ENCODE measurements at regions not wholly inside any gene's neighbourhood (a gene's known extent, or its start where the extent isn't known, plus 50 kb on each side); places are given as distances from the start of the nearest gene placed in this dataset.

DNA sequence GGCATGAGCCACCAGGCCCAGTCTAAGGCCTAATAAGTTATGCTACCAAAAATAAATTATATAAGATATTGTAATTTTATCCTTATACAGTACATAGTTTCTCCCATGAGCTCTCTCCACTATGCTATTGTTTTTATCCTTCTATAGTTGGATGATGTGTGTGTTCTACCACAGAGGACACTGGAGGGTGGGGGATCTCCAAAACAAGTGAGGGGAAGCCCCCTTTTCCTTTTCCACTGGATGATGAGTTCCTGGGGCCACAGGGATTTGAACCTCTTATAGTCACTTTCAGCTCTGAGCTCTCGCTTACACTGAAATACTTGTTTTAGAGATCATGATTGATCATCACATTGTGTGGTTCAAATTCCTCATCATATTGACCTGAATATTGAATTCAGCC, 77.6 kb upstream of the VAV3 start:
- no peak overlapping the region for H3K4me3 Mint-ChIP-seq (ENCODE audit: unreplicated experiment)
- no TSS peak for BruUV-seq (replicated peaks)

DNA sequence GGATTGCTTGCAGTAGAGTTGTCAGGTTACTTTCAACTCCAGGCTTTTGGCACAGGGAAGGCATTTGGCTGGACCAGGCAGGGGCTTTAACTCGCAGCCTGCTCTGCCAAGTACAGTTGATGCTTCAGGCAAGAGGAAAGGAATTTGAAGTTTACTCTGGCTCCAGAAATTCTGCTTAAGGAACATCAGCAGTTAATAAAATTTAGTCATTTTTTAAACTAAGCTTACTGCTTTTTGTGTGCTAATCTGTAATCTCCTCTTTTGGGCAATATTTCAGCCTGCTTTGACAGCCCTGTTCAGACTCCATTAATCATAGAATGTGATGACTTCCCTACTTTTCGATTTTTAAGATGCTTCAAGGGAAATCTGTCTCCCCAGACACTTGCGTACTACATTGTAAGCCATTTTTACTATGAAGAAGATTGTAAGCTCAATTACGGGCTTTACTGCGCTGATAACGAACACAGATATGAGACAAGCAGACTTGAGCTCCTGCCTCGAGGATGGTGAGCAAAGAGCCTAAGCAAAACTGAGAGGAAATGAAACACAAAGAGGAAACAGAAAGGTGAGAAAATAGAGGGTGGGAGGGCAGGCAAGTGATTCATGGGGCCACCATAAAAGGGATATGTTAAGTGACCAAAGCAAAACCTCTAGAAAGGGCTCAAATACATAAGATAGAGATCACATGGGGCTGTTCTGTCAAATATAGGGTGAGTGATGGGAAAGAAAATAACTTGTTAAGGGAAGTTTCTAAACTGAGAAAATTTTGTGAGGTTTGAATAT, 76.6 kb upstream of the VAV3 start:
- intact Hi-C loops (cut with micrococcal nuclease; ENCODE audit: unreplicated experiment), result no loop called here
- Mint-ChIP-seq H3K27me3 (ENCODE audit: insufficient read depth, unreplicated experiment) (no peaks in the 10 kb centered on the region), H3K4me1 (ENCODE audit: low read depth, unreplicated experiment) (peaks cover 23% of the 10 kb centered on the region), H3K36me3 (ENCODE audit: insufficient read depth, unreplicated experiment) (no peaks in the 10 kb centered on the region), H3K27ac (ENCODE audit: unreplicated experiment) (no peak overlapping the region), H3K4me3 (ENCODE audit: unreplicated experiment) (no peak overlapping the region), H3K9me3 (ENCODE audit: unreplicated experiment) (no peaks in the 10 kb centered on the region)
- no peak for DNase-seq
- no TSS peak for BruUV-seq (replicated peaks)
- CTCF ChIA-PET, result interaction anchor here (0.6 kb wide), 1 partner anchor 871 kb away, joined by 3 read pairs; no protein-coding TSS in a partner anchor
- H3K36me3 ChIP-seq (ENCODE audit: control insufficient read depth, insufficient read depth, low read length), result no peaks in the 10 kb centered on the region
- TF ChIP-seq, protein P1, sequence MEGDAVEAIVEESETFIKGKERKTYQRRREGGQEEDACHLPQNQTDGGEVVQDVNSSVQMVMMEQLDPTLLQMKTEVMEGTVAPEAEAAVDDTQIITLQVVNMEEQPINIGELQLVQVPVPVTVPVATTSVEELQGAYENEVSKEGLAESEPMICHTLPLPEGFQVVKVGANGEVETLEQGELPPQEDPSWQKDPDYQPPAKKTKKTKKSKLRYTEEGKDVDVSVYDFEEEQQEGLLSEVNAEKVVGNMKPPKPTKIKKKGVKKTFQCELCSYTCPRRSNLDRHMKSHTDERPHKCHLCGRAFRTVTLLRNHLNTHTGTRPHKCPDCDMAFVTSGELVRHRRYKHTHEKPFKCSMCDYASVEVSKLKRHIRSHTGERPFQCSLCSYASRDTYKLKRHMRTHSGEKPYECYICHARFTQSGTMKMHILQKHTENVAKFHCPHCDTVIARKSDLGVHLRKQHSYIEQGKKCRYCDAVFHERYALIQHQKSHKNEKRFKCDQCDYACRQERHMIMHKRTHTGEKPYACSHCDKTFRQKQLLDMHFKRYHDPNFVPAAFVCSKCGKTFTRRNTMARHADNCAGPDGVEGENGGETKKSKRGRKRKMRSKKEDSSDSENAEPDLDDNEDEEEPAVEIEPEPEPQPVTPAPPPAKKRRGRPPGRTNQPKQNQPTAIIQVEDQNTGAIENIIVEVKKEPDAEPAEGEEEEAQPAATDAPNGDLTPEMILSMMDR (IDR thresholded peaks at IDR 0.05; ENCODE audit: insufficient read depth in 1 of 2, low read depth in 1 of 2, low read length in 1 of 2, severe bottlenecking in 1 of 2, unreplicated experiment in 1 of 2), result no peak
- POLR2A ChIA-PET, result no interaction called here
- H3K9me3 ChIP-seq, result no peaks in the 10 kb centered on the region
- H3K4me1 ChIP-seq, result peaks cover 10% of the 10 kb centered on the region
- H3K4me3 ChIP-seq (ENCODE audit: low read depth, low read length), result no peak overlapping the region
- no peaks in the 10 kb centered on the region for H3K27me3 ChIP-seq (replicated peaks; ENCODE audit: control insufficient read depth, insufficient read depth, low read length)

More for the DNA sequence above, 77.6 kb upstream of the VAV3 start:
- no peaks in the 10 kb centered on the region for H3K27me3 Mint-ChIP-seq (ENCODE audit: insufficient read depth, unreplicated experiment)
- no peak for DNase-seq
- peaks cover 30% of the 10 kb centered on the region for H3K4me1 Mint-ChIP-seq (ENCODE audit: low read depth, unreplicated experiment)
- intact Hi-C loops (cut with micrococcal nuclease; ENCODE audit: unreplicated experiment), result no loop called here
- Histone ChIP-seq H3K9me3 (no peaks in the 10 kb centered on the region), H3K4me3 (ENCODE audit: low read depth, low read length) (no peak overlapping the region), H3K36me3 (ENCODE audit: control insufficient read depth, insufficient read depth, low read length) (no peaks in the 10 kb centered on the region), H3K4me1 (peaks cover 10% of the 10 kb centered on the region), H3K27me3 (replicated peaks; ENCODE audit: control insufficient read depth, insufficient read depth, low read length) (no peaks in the 10 kb centered on the region)
- no peaks in the 10 kb centered on the region for H3K36me3 Mint-ChIP-seq (ENCODE audit: insufficient read depth, unreplicated experiment)
- no peaks in the 10 kb centered on the region for H3K9me3 Mint-ChIP-seq (ENCODE audit: unreplicated experiment)
- ChIA-PET POLR2A (no interaction called here), CTCF (no interaction called here)
- TF ChIP-seq, protein P1 (IDR thresholded peaks at IDR 0.05; ENCODE audit: insufficient read depth in 1 of 2, low read depth in 1 of 2, low read length in 1 of 2, severe bottlenecking in 1 of 2, unreplicated experiment in 1 of 2), result no peak
- no peak overlapping the region for H3K27ac Mint-ChIP-seq (ENCODE audit: unreplicated experiment)

DNA sequence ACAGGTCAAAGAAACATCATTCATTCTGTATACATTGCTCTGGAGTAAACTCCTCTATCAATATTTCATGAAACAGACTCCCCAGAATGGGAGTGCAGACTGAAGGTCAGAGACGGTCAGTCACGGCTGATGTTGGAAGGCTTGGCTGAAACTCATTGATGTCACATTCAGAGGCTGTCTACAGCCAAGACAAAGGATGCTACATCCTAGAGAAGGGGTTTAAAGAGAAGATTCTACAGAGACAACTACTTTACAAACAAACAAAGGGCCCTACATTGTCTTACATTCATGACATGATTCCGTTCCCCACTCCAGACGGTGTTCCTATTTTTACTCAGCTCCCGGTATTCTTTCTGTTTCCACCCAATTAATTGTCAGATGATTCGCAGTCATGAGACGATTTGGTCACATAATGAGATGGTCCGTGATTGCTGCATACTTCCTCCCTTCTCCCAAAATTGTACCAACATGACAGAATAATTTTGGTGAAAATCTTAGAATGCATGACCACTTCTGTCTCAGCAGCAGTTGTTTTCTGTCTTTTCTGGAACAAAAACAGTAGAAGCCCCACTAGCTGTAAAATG, 73.8 kb upstream of the VAV3 start:
- Mint-ChIP-seq H3K4me3 (ENCODE audit: unreplicated experiment) (no peak overlapping the region), H3K27me3 (ENCODE audit: insufficient read depth, unreplicated experiment) (no peaks in the 10 kb centered on the region), H3K36me3 (ENCODE audit: insufficient read depth, unreplicated experiment) (no peaks in the 10 kb centered on the region), H3K9me3 (ENCODE audit: unreplicated experiment) (no peaks in the 10 kb centered on the region), H3K27ac (ENCODE audit: unreplicated experiment) (no peak overlapping the region), H3K4me1 (ENCODE audit: low read depth, unreplicated experiment) (no peaks in the 10 kb centered on the region)
- POLR2A ChIA-PET, result no interaction called here
- H3K9me3 ChIP-seq, result no peaks in the 10 kb centered on the region
- CTCF ChIA-PET, result no interaction called here
- no peak overlapping the region for H3K4me3 ChIP-seq (ENCODE audit: low read depth, low read length)
- TF ChIP-seq, protein P1 (IDR thresholded peaks at IDR 0.05; ENCODE audit: insufficient read depth in 1 of 2, low read depth in 1 of 2, low read length in 1 of 2, severe bottlenecking in 1 of 2, unreplicated experiment in 1 of 2), result no peak
- DNase-seq, result no peak
- H3K4me1 ChIP-seq, result no peaks in the 10 kb centered on the region
- BruUV-seq (replicated peaks), result no TSS peak
- no peaks in the 10 kb centered on the region for H3K27me3 ChIP-seq (replicated peaks; ENCODE audit: control insufficient read depth, insufficient read depth, low read length)
- intact Hi-C loops (cut with micrococcal nuclease; ENCODE audit: unreplicated experiment), result no loop called here
- no peaks in the 10 kb centered on the region for H3K36me3 ChIP-seq (ENCODE audit: control insufficient read depth, insufficient read depth, low read length)
